Trophoblast cell (in vitro differentiated cells and primary cell): ENCODE measurements at regions not wholly inside any gene's neighbourhood (a gene's known extent, or its start where the extent isn't known, plus 50 kb on each side); places are given as distances from the start of the nearest gene placed in this dataset.

Source experiments
- DNase-seq, 2 donors: peaks; one replicate each; pipeline ENCODE4 v3.0.0-alpha.2; 2016
- H2AFZ ChIP-seq: 2 replicates; pipeline ENCODE4 v1.6.1; 2013; ENCODE audit warnings: low read length, moderate library complexity, mild to moderate bottlenecking; ENCODE audit not compliant: insufficient read depth, poor library complexity
- H2AK5ac ChIP-seq: 2 replicates; pipeline ENCODE4 v1.6.1; 2013; ENCODE audit warnings: mild to moderate bottlenecking, low read length
- H2BK120ac ChIP-seq: 2 replicates; pipeline ENCODE4 v1.6.1; 2013; ENCODE audit warnings: low read length, mild to moderate bottlenecking, moderate library complexity; ENCODE audit not compliant: insufficient read depth, poor library complexity
- H2BK12ac ChIP-seq: 2 replicates; pipeline ENCODE4 v1.6.1; 2013; ENCODE audit warnings: mild to moderate bottlenecking, low read length, moderate library complexity
- H2BK5ac ChIP-seq: 2 replicates; pipeline ENCODE4 v1.6.1; 2013; ENCODE audit warnings: low read length, low read depth, moderate library complexity, mild to moderate bottlenecking; ENCODE audit not compliant: poor library complexity
- H3K14ac ChIP-seq: 2 replicates; pipeline ENCODE4 v1.6.1; 2013; ENCODE audit warnings: mild to moderate bottlenecking, low read length
- H3K18ac ChIP-seq: 2 replicates; pipeline ENCODE4 v1.6.1; 2013; ENCODE audit warnings: mild to moderate bottlenecking, low read length
- H3K23ac ChIP-seq: 2 replicates; pipeline ENCODE4 v1.6.1; 2013; ENCODE audit warnings: low read length
- H3K27ac ChIP-seq: 2 replicates; pipeline ENCODE4 v1.5.1; 2013; ENCODE audit warnings: low read depth, mild to moderate bottlenecking, inconsistent platforms, low read length, moderate library complexity
- H3K27me3 ChIP-seq: 2 replicates; pipeline ENCODE4 v1.6.1; 2013; ENCODE audit warnings: inconsistent platforms, mild to moderate bottlenecking, low read length, moderate library complexity; ENCODE audit not compliant: insufficient read depth
- H3K36me3 ChIP-seq, 2 experiments: 1 replicate in 1 of 2; 2 replicates in 1 of 2; pipeline ENCODE4 v1.6.1; 2013; ENCODE audit warnings: low read length in 2 of 2, mild to moderate bottlenecking in 2 of 2, moderate library complexity in 1 of 2; ENCODE audit not compliant: insufficient read depth in 2 of 2, control insufficient read depth in 1 of 2
- H3K4ac ChIP-seq: 2 replicates; pipeline ENCODE4 v1.6.1; 2013; ENCODE audit warnings: low read depth, mild to moderate bottlenecking, low read length, moderate library complexity
- H3K4me1 ChIP-seq, 2 experiments: 1 replicate in 1 of 2; 2 replicates in 1 of 2; pipeline ENCODE4 v1.6.1; 2013; ENCODE audit warnings: low read length in 2 of 2, mild to moderate bottlenecking in 2 of 2, moderate library complexity in 1 of 2; ENCODE audit not compliant: insufficient read depth in 2 of 2, control insufficient read depth in 1 of 2
- H3K4me2 ChIP-seq: 2 replicates; pipeline ENCODE4 v1.6.1; 2013; ENCODE audit warnings: inconsistent platforms, mild to moderate bottlenecking, low read length, moderate library complexity
- H3K4me3 ChIP-seq: 2 replicates; pipeline ENCODE4 v1.5.1; 2013; ENCODE audit warnings: mild to moderate bottlenecking, low read depth, low read length, inconsistent platforms
- H3K79me1 ChIP-seq: one replicate; pipeline ENCODE4 v1.6.1; 2013; ENCODE audit warnings: low read length
- H3K79me2 ChIP-seq: 2 replicates; pipeline ENCODE4 v1.6.1; 2013; ENCODE audit warnings: low read length, mild to moderate bottlenecking; ENCODE audit not compliant: control insufficient read depth, insufficient read depth, poor library complexity
- H3K9ac ChIP-seq: 2 replicates; pipeline ENCODE4 v1.6.1; 2013; ENCODE audit warnings: mild to moderate bottlenecking, low read length
- H3K9me3 ChIP-seq: 2 replicates; pipeline ENCODE4 v1.6.1; 2013; ENCODE audit warnings: low read depth, mild to moderate bottlenecking, control low read depth, inconsistent platforms, low read length; ENCODE audit not compliant: insufficient read depth
- H4K12ac ChIP-seq: 2 replicates; pipeline ENCODE4 v1.6.1; 2013; ENCODE audit warnings: low read depth, mild to moderate bottlenecking, low read length, moderate library complexity
- H4K8ac ChIP-seq: 2 replicates; pipeline ENCODE4 v1.6.1; 2013; ENCODE audit warnings: low read depth, mild to moderate bottlenecking, low read length, moderate library complexity
- H4K91ac ChIP-seq: one replicate; pipeline ENCODE4 v1.6.1; 2013; ENCODE audit warnings: low read depth, mild to moderate bottlenecking, low read length, moderate library complexity
- WGBS: extraction: QIAGEN DNeasy Blood & Tissue Kit; methylation state at CpG from one replicate; pipeline ENCODE4 v1.1.7; 2013; ENCODE audit warnings: missing lambda C conversion rate; ENCODE audit not compliant: insufficient read length, insufficient coverage; ENCODE audit errors: extremely low coverage; 5-methylcytosine and 5-hydroxymethylcytosine counted together

- no peak overlapping the region for H3K27ac ChIP-seq
Measured at GRCh38 chr4:189204616-189205015, 736.1 kb upstream of the FRG1 start.

GRCh38 chr4:189206953-189207352 is 733.7 kb upstream of the FRG1 start:
- WGBS, result no CpG with 5 or more reads among the region's 10 CpGs
- Histone ChIP-seq H3K4me3 (no peak overlapping the region), H3K9me3 (no peaks in the 10 kb centered on the region), H2AK5ac (no peak overlapping the region), H2BK12ac (no peak overlapping the region), H3K27ac (no peak overlapping the region), H3K14ac (no peak overlapping the region), H4K12ac (no peak overlapping the region), H3K4me1 (no peaks in the 10 kb centered on the region), H3K36me3 (no peaks in the 10 kb centered on the region), H4K8ac (no peak overlapping the region), H3K4ac (no peak overlapping the region), H3K9ac (no peak overlapping the region), H2AFZ (no peak overlapping the region), H2BK5ac (no peak overlapping the region), H3K23ac (no peak overlapping the region), H3K79me2 (no peaks in the 10 kb centered on the region), H3K4me2 (no peak overlapping the region), H4K91ac (no peak overlapping the region), H2BK120ac (no peak overlapping the region), H3K79me1 (no peaks in the 10 kb centered on the region), H3K27me3 (no peaks in the 10 kb centered on the region), H3K18ac (no peak overlapping the region)
- no peak for DNase-seq

More at GRCh38 chr4:189204616-189205015, 736.1 kb upstream of the FRG1 start:
- Histone ChIP-seq H3K4me3 (no peak overlapping the region), H3K9ac (no peak overlapping the region), H3K79me2 (no peaks in the 10 kb centered on the region), H4K8ac (no peak overlapping the region), H3K4ac (no peak overlapping the region), H3K79me1 (no peaks in the 10 kb centered on the region), H2AK5ac (no peak overlapping the region), H3K4me1 (no peaks in the 10 kb centered on the region), H3K4me2 (no peak overlapping the region), H2BK120ac (no peak overlapping the region), H3K9me3 (no peaks in the 10 kb centered on the region), H3K36me3 (no peaks in the 10 kb centered on the region), H3K18ac (no peak overlapping the region), H4K91ac (no peak overlapping the region), H2AFZ (no peak overlapping the region), H3K14ac (no peak overlapping the region), H3K23ac (no peak overlapping the region), H4K12ac (no peak overlapping the region), H3K27me3 (no peaks in the 10 kb centered on the region), H2BK12ac (no peak overlapping the region), H2BK5ac (no peak overlapping the region)
- DNase-seq, result no peak
- no CpG with 5 or more reads among the region's 8 CpGs for WGBS

DNA sequence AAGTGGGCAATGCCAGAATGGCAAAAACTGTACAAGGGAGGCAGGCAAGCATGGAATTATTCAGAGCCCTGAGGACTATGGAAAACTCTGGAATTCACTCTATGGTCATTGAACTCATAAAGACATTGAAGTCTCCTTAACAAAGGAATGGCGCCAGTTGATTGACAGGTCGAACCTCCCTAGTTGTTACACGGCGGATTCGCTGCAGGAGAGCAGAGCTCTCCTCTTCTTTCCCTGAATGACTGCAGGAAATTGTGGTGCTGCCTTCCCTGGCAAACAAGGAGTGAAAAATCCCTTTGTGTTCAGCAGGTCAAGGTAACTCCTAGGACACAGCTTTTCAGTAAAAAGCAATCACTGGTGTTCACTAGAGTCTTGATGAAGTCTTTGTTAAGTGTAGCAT is 732.8 kb upstream of the FRG1 start:
- H4K91ac ChIP-seq, result no peak overlapping the region
- H3K79me1 ChIP-seq, result no peaks in the 10 kb centered on the region
- H3K4me1 ChIP-seq, result no peaks in the 10 kb centered on the region
- no peaks in the 10 kb centered on the region for H3K9me3 ChIP-seq
- DNase-seq, result no peak
- no peak overlapping the region for H2BK12ac ChIP-seq
- no peak overlapping the region for H3K14ac ChIP-seq
- H3K79me2 ChIP-seq, result no peaks in the 10 kb centered on the region
- no peak overlapping the region for H3K9ac ChIP-seq
- H2AK5ac ChIP-seq, result no peak overlapping the region
- H3K27ac ChIP-seq, result no peak overlapping the region
- no peaks in the 10 kb centered on the region for H3K36me3 ChIP-seq
- no peak overlapping the region for H4K12ac ChIP-seq
- H3K4me3 ChIP-seq, result no peak overlapping the region
- no peak overlapping the region for H2AFZ ChIP-seq
- no peak overlapping the region for H4K8ac ChIP-seq
- H3K4me2 ChIP-seq, result no peak overlapping the region
- no CpG with 5 or more reads among the region's 5 CpGs for WGBS
- H2BK120ac ChIP-seq, result no peak overlapping the region
- H3K4ac ChIP-seq, result no peak overlapping the region
- H3K27me3 ChIP-seq, result no peaks in the 10 kb centered on the region
- H3K18ac ChIP-seq, result no peak overlapping the region
- no peak overlapping the region for H2BK5ac ChIP-seq
- no peak overlapping the region for H3K23ac ChIP-seq

GRCh38 chr4:189215574-189215973 is 725.1 kb upstream of the FRG1 start:
- Histone ChIP-seq H4K8ac (no peak overlapping the region), H3K9me3 (no peaks in the 10 kb centered on the region)
- no peak for DNase-seq

More at GRCh38 chr4:189215574-189215973, 725.1 kb upstream of the FRG1 start:
- no peaks in the 10 kb centered on the region for H3K79me1 ChIP-seq
- H2AK5ac ChIP-seq, result no peak overlapping the region
- H2BK120ac ChIP-seq, result no peak overlapping the region
- no peak overlapping the region for H2BK5ac ChIP-seq
- no CpG with 5 or more reads among the region's 3 CpGs for WGBS
- H2BK12ac ChIP-seq, result no peak overlapping the region
- no peak overlapping the region for H4K91ac ChIP-seq
- no peak overlapping the region for H3K27ac ChIP-seq
- no peaks in the 10 kb centered on the region for H3K79me2 ChIP-seq
- H3K14ac ChIP-seq, result no peak overlapping the region
- no peak overlapping the region for H3K4ac ChIP-seq
- H3K36me3 ChIP-seq, result no peaks in the 10 kb centered on the region
- H3K4me1 ChIP-seq, result no peaks in the 10 kb centered on the region
- no peak overlapping the region for H3K4me3 ChIP-seq
- no peak overlapping the region for H2AFZ ChIP-seq
- H3K4me2 ChIP-seq, result no peak overlapping the region
- H3K23ac ChIP-seq, result no peak overlapping the region
- no peak overlapping the region for H3K18ac ChIP-seq
- H4K12ac ChIP-seq, result no peak overlapping the region
- no peaks in the 10 kb centered on the region for H3K27me3 ChIP-seq
- no peak overlapping the region for H3K9ac ChIP-seq
